SK-N-SH (cell line): ENCODE measurements at regions not wholly inside any gene's neighbourhood (a gene's known extent, or its start where the extent isn't known, plus 50 kb on each side); places are given as distances from the start of the nearest gene placed in this dataset.

Source experiments
- CTCF ChIA-PET: fragments of 300-600, 350-600 bp; formaldehyde crosslinking; extraction: SDS; loops from one replicate; lab custom pipeline; 2021; lab: Yijun Ruan, JAX
- POLR2A ChIA-PET: fragments of 350-600 bp; sonication (Branson Sonifier 250); formaldehyde crosslinking; extraction: SDS; loops from one replicate; lab custom pipeline; 2020; ENCODE audit warnings: antibody characterized with exemption, inconsistent platforms; lab: Yijun Ruan, JAX
- DNase-seq: peaks from one replicate; pipeline ENCODE4 v3.0.0; 2012
- H2AFZ ChIP-seq: fragments of 200-600 bp; sonication (generic); 2 replicates; pipeline ENCODE4 v1.8.1; 2016; ENCODE audit warnings: antibody characterized with exemption, mild to moderate bottlenecking, low read depth
- H3F3A ChIP-seq: fragments of 200-600 bp; sonication (generic); replicated peaks from 2 replicates; pipeline ENCODE3; 2016; ENCODE audit warnings: antibody characterized with exemption, mild to moderate bottlenecking; ENCODE audit not compliant: insufficient read depth
- H3K27ac ChIP-seq, 2 experiments: fragments of 200-500 bp in 1 of 2; fragments of 200-600 bp in 1 of 2; sonication (Bioruptor generic) in 1 of 2; sonication (generic), shearing (Covaris generic) in 1 of 2; 2 replicates each; pipeline versions ENCODE4 v1.5.1 to v1.6.1; 2014 to 2016; ENCODE audit warnings: low read depth in 2 of 2, inconsistent platforms in 1 of 2, low read length in 1 of 2, mild to moderate bottlenecking in 1 of 2, mixed read lengths in 1 of 2
- H3K27me3 ChIP-seq: fragments of 200-600 bp; sonication (generic), shearing (Covaris generic); 2 replicates; pipeline ENCODE4 v1.6.1; 2016; ENCODE audit warnings: mixed run types; ENCODE audit not compliant: insufficient read depth
- H3K36me3 ChIP-seq, 2 experiments: fragments of 200-500 bp in 1 of 2; fragments of 200-600 bp in 1 of 2; sonication (Bioruptor generic) in 1 of 2; sonication (generic) in 1 of 2; replicated peaks in 1 of 2; 2 replicates each; pipeline versions ENCODE3 to v1.5.1; 2014 to 2016; ENCODE audit warnings: low read length in 1 of 2, mild to moderate bottlenecking in 1 of 2; ENCODE audit not compliant: insufficient read depth in 2 of 2, control insufficient read depth in 1 of 2
- H3K4me1 ChIP-seq, 2 experiments: fragments of 200-500 bp in 1 of 2; fragments of 200-600 bp in 1 of 2; sonication (Bioruptor generic) in 1 of 2; sonication (generic), shearing (Covaris generic) in 1 of 2; 2 replicates each; pipeline versions ENCODE4 v1.5.1 to v1.6.1; 2014 to 2016; ENCODE audit warnings: low read depth in 1 of 2, low read length in 1 of 2, mixed run types in 1 of 2; ENCODE audit not compliant: insufficient read depth in 2 of 2, control insufficient read depth in 1 of 2
- H3K4me2 ChIP-seq: fragments of 200-600 bp; sonication (generic), shearing (Covaris generic); 2 replicates; pipeline ENCODE4 v1.6.1; 2017; ENCODE audit warnings: mixed run types
- H3K4me3 ChIP-seq, 2 experiments: fragments of 200-500 bp in 1 of 2; fragments of 200-600 bp in 1 of 2; sonication (Bioruptor generic) in 1 of 2; sonication (generic), shearing (Covaris generic) in 1 of 2; 2 replicates each; pipeline versions ENCODE4 v1.5.1 to v1.8.1; 2014 to 2016; ENCODE audit warnings: low read depth in 2 of 2, inconsistent platforms in 1 of 2, low read length in 1 of 2, mild to moderate bottlenecking in 1 of 2, mixed read lengths in 1 of 2, moderate library complexity in 1 of 2
- H3K79me2 ChIP-seq: fragments of 200-600 bp; sonication (generic); 2 replicates; pipeline ENCODE4 v1.8.1; 2017; ENCODE audit warnings: mild to moderate bottlenecking; ENCODE audit not compliant: insufficient read depth
- H3K9ac ChIP-seq: fragments of 200-600 bp; sonication (generic); 2 replicates; pipeline ENCODE4 v1.6.1; 2017; ENCODE audit warnings: mixed run types
- H3K9me2 ChIP-seq: fragments of 200-600 bp; sonication (generic); 2 replicates; pipeline ENCODE4 v1.6.1; 2017; ENCODE audit warnings: mixed run types
- H3K9me3 ChIP-seq: fragments of 200-600 bp; sonication (generic); 2 replicates; pipeline ENCODE4 v1.6.1; 2017; ENCODE audit warnings: mixed run types, mild to moderate bottlenecking, moderate library complexity
- H4K20me1 ChIP-seq: fragments of 200-600 bp; sonication (generic); 2 replicates; pipeline ENCODE4 v1.6.1; 2017; ENCODE audit warnings: mild to moderate bottlenecking, mixed run types; ENCODE audit not compliant: insufficient read depth
- EZH2phosphoT487 ChIP-seq: fragments of 200-600 bp; sonication (generic); IDR thresholded peaks from 2 replicates; pipeline ENCODE4 v1.6.1; 2017; ENCODE audit warnings: low read depth, mixed run types, mild to moderate bottlenecking, antibody characterized with exemption, moderate library complexity, borderline replicate concordance
- FOXJ3 ChIP-seq: sonication (generic); formaldehyde crosslinking; IDR thresholded peaks from 2 replicates; pipeline ENCODE4 v1.5.1; 2020; ENCODE audit warnings: mild to moderate bottlenecking, missing genetic modification reagents
- GATA2 ChIP-seq: sonication (generic); formaldehyde crosslinking; IDR thresholded peaks from 2 replicates; pipeline ENCODE4 v1.5.0; 2020; ENCODE audit warnings: mild to moderate bottlenecking, missing genetic modification reagents
- MEF2A ChIP-seq: IDR thresholded peaks from 2 replicates; pipeline ENCODE4 v1.4.0; 2012; ENCODE audit warnings: low read depth, borderline replicate concordance
- MXI1 ChIP-seq: IDR thresholded peaks from 2 replicates; pipeline ENCODE4 v1.6.1; 2012; ENCODE audit warnings: mild to moderate bottlenecking, low read depth, low read length, improper control_type of control experiment
- NRF1 ChIP-seq: IDR thresholded peaks from 2 replicates; pipeline ENCODE4 v1.6.1; 2012; ENCODE audit warnings: low read depth, mild to moderate bottlenecking, low read length
- PBX3 ChIP-seq: IDR thresholded peaks from 2 replicates; pipeline ENCODE4; 2012
- RCOR1 ChIP-seq: fragments of 150-350 bp; IDR thresholded peaks from 2 replicates; pipeline ENCODE4 v1.6.1; 2017; ENCODE audit warnings: antibody characterized with exemption, low read length
- REST ChIP-seq: IDR thresholded peaks from 2 replicates; pipeline ENCODE4 v1.6.1; 2012; ENCODE audit warnings: mild to moderate bottlenecking, low read depth, low read length, moderate library complexity
- RFX5 ChIP-seq: IDR thresholded peaks from 2 replicates; pipeline ENCODE4 v1.6.1; 2012; ENCODE audit warnings: mild to moderate bottlenecking, improper control_type of control experiment, low read length
- RXRA ChIP-seq: IDR thresholded peaks from 2 replicates; pipeline ENCODE4 v1.4.0; 2012; ENCODE audit warnings: low read depth, mild to moderate bottlenecking, borderline replicate concordance
- SIN3A ChIP-seq: IDR thresholded peaks from 2 replicates; pipeline ENCODE4 v1.6.1; 2012; ENCODE audit warnings: low read depth, mild to moderate bottlenecking, low read length, moderate library complexity, borderline replicate concordance
- TAF1 ChIP-seq: IDR thresholded peaks from 2 replicates; pipeline ENCODE4 v1.6.1; 2012; ENCODE audit warnings: low read depth, mild to moderate bottlenecking, low read length, moderate library complexity, borderline replicate concordance
- TCF12 ChIP-seq: IDR thresholded peaks from 2 replicates; pipeline ENCODE4 v1.4.0; 2012
- TEAD4 ChIP-seq: IDR thresholded peaks from 2 replicates; pipeline ENCODE4 v1.4.0; 2012; ENCODE audit warnings: mild to moderate bottlenecking, borderline replicate concordance; ENCODE audit not compliant: insufficient read depth
- YY1 ChIP-seq: IDR thresholded peaks from 2 replicates; pipeline ENCODE4 v1.4.0; 2012; ENCODE audit warnings: low read depth, mild to moderate bottlenecking
- ZBTB33 ChIP-seq: IDR thresholded peaks from 2 replicates; pipeline ENCODE4 v1.4.0; 2012; ENCODE audit warnings: low read depth, borderline replicate concordance
- WGBS: methylation state at CpG from one replicate; pipeline ENCODE4 v1.1.6; 2017; ENCODE audit warnings: low lambda C conversion rate; 5-methylcytosine and 5-hydroxymethylcytosine counted together
- small RNA-seq, 7 experiments: library from RNA; depleted of rRNA; stranded (forward); fragments of <200 nt; gene quantifications; one replicate each; pipeline ENCODE3, GENCODE V24; 2012

- TF ChIP-seq MEF2A (no peak), TEAD4 (no peak), RXRA (no peak), NRF1 (no peak), TCF12 (no peak), MXI1 (no peak), GATA2 (CRISPR knock-in tag) (no peak), ZBTB33 (no peak), RCOR1 (no peak), TAF1 (no peak), PBX3 (no peak), EZH2phosphoT487 (no peak), SIN3A (no peak), YY1 (no peak), FOXJ3 (CRISPR knock-in tag) (no peak), RFX5 (no peak), REST (no peak)
- Histone ChIP-seq H3K36me3 (no peaks in the 10 kb centered on the region), H3K27me3 (no peaks in the 10 kb centered on the region), H2AFZ (no peak overlapping the region), H4K20me1 (no peaks in the 10 kb centered on the region), H3K9me2 (no peaks in the 10 kb centered on the region; the same call in 1 of the 2 replicates), H3K9ac (no peak overlapping the region), H3K9me3 (no peaks in the 10 kb centered on the region), H3K4me3 (no peak overlapping the region), H3K79me2 (no peaks in the 10 kb centered on the region), H3K4me2 (no peak overlapping the region), H3K4me1 (no peaks in the 10 kb centered on the region), H3F3A (no peaks in the 10 kb centered on the region), H3K27ac (no peak overlapping the region)
- ChIA-PET CTCF (no interaction called here), POLR2A (no interaction called here)
- DNase-seq, result no peak
- WGBS, result 6% methylated on average over 1 of the region's 1 CpG
These were observed 52.7 kb upstream of the ANXA10 start for GRCh38 chr4:168039593-168039992.

Small RNA genes lying in the stretch of these regions (small RNA-seq; reads per million reads assigned to genes)
- 0 to 0.26 (median 0) reads per million in 7 experiments for gene RN7SL776P
